ENCODE measurements at regions not wholly inside any gene's neighbourhood (a gene's known extent, or its start where the extent isn't known, plus 50 kb on each side); places are given as distances from the start of the nearest gene placed in this dataset.

GRCh38 chr13:105591277-105591676, 944.2 kb downstream of the EFNB2 start:
- TF ChIP-seq GATA2 (IDR thresholded peaks at IDR 0.05; ENCODE audit: low read depth, low read length), result no peak
- TF ChIP-seq GATA3 (IDR thresholded peaks at IDR 0.05; ENCODE audit: low read depth, low read length), result no peak

Measured in SH-SY5Y (cell line).